ENCODE measurements at regions not wholly inside any gene's neighbourhood (a gene's known extent, or its start where the extent isn't known, plus 50 kb on each side); places are given as distances from the start of the nearest gene placed in this dataset.

DNA sequence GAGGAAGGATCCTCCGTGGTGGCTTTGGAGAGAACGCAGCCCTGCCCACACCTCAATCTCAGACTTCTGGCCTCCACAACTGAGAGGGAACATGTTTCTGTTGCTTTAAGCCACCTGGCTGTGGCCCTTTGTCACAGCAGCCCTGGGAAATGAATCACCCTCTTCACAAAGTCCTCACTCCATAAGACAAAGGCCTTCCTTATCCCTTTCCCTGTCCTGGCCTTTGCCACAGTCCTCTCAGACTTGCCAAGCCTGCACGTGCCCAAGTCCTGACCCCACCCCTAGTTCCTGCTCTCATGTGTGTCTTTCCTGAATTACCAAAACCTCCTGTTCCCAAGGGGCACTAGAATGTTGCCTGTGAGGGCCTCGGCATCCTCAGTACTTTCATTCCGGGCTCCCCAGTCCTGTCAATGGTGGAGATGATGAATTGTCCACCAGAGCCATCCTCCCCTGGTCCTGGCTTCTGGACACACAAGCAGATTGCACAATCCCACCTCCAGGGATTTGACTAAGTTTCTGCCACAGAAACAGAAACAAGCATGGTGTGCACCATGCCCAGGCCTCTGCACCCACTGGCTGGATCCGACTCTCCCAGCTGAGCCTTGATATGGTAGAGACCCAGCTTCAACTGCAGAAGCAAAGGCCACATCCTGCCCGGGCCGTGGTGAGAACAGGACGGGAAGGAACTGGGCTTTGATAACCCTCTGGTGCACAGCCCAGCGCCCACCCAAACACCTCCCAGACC lies 232.6 kb upstream of the PDE10A start:
- POLR2A ChIA-PET (ENCODE audit: unreplicated experiment) = no interaction called here
- dilution Hi-C loops (cut with HindIII; ENCODE audit: low sequenced_read_pairs, unreplicated experiment) = loop anchor here (25.0 kb wide), 1 partner anchor 192 kb away; no protein-coding TSS in a partner anchor
- Histone ChIP-seq H3K36me3 (ENCODE audit: control insufficient read depth, insufficient read depth, low read length) (peaks cover 4% of the 10 kb centered on the region; the same call in 1 of the 2 replicates), H2BK5ac (ENCODE audit: low read depth, low read length, poor library complexity, severe bottlenecking) (no peak overlapping the region), H3K18ac (ENCODE audit: low read depth, low read length) (no peak overlapping the region), H3K4me2 (ENCODE audit: low read depth, low read length) (no peak overlapping the region), H2AFZ (replicated peaks; ENCODE audit: low read length, poor library complexity) (no peak overlapping the region), H4K8ac (ENCODE audit: low read depth in 2 of 2, low read length in 2 of 2) (no peak overlapping the region), H2AK9ac (replicated peaks; ENCODE audit: low read depth, low read length, poor library complexity) (no peak overlapping the region), H3K14ac (replicated peaks; ENCODE audit: low read depth, low read length) (no peak overlapping the region), H2BK120ac (ENCODE audit: low read depth, low read length) (no peak overlapping the region), H2BK20ac (ENCODE audit: low read depth, low read length) (no peak overlapping the region), H3K56ac (ENCODE audit: extremely low read depth, insufficient read depth, low read length) (no peak overlapping the region), H3K9me3 (ENCODE audit: control insufficient read depth, insufficient read depth, low read length) (no peaks in the 10 kb centered on the region), H3K4ac (ENCODE audit: low read depth, low read length) (no peak overlapping the region), H3K27ac (ENCODE audit: insufficient read depth, low read length) (no peak overlapping the region), H3K9ac (ENCODE audit: low read depth, low read length) (no peak overlapping the region), H3K27me3 (ENCODE audit: control insufficient read depth, insufficient read depth, low read length) (no peaks in the 10 kb centered on the region), H2AK5ac (ENCODE audit: low read depth, low read length) (no peak overlapping the region), H3K4me3 (ENCODE audit: insufficient read depth, low read depth, low read length) (no peak overlapping the region), H2BK15ac (ENCODE audit: low read depth, low read length) (no peak overlapping the region), H4K5ac (ENCODE audit: low read depth, low read length) (no peak overlapping the region), H4K91ac (ENCODE audit: insufficient read depth, low read depth, low read length) (no peak overlapping the region), H3K23ac (ENCODE audit: low read depth, low read length) (no peak overlapping the region), H3K79me1 (ENCODE audit: low read depth in 1 of 2, low read length in 2 of 2) (no peaks in the 10 kb centered on the region), H4K20me1 (ENCODE audit: insufficient read depth, low read length) (no peaks in the 10 kb centered on the region), H3K9me1 (ENCODE audit: insufficient read depth, low read length) (no peaks in the 10 kb centered on the region; the same call in 1 of the 2 replicates), H3K4me1 (ENCODE audit: control insufficient read depth, insufficient read depth, low read length) (no peaks in the 10 kb centered on the region)
- TF ChIP-seq CEBPB (IDR thresholded peaks at IDR 0.05; ENCODE audit: low read depth, low read length) (peak; percentile 78), RAD21 (IDR thresholded peaks at IDR 0.05; ENCODE audit: low read length) (no peak), MXI1 (IDR thresholded peaks at IDR 0.05; ENCODE audit: borderline replicate concordance, low read depth, low read length) (no peak)
- no TSS peak for BruUV-seq (replicated peaks)
- ATAC-seq (ENCODE audit: low read depth) (peak; percentile 44; the same call in 1 of the 2 replicates), DNase-seq (no peak)
- in situ Hi-C loops (cut with MboI; ENCODE audit: low sequenced_read_pairs) = loop anchor here (5.0 kb wide), 1 partner anchor 202 kb away; no protein-coding TSS in a partner anchor
- WGBS, 2 experiments (ENCODE audit: extremely low coverage in 2 of 2, insufficient read length in 1 of 2) = 80% methylated on average over 4 of the region's 10 CpGs; no CpG with 5 or more reads in 1 of the 2 experiments
- intact Hi-C loops (cut with micrococcal nuclease) = no loop called here
- CTCF ChIA-PET = no interaction called here
